ENCODE measurements at regions not wholly inside any gene's neighbourhood (a gene's known extent, or its start where the extent isn't known, plus 50 kb on each side); places are given as distances from the start of the nearest gene placed in this dataset.

DNA sequence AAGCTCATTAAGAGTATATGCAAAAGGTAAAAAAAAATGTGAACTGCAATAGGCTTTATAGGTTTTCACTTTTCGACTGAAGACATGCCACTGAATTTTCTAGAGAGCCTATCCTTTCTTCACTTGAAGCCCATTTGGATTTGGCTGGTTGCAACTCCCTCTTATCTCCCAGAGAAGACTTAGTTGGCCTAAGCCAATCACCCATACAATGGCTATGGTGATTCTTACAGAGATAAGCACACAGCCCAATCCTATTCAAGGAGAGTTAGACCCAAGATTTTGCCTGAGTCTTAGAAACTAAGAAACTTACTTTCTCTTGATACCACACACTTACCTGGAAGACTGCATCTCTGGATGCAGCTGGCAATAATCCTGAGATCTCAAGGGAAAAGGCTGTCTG lies 167.3 kb upstream of the PTCHD4 start:
- H3K36me3 ChIP-seq = no peaks in the 10 kb centered on the region
- no peak overlapping the region for H3K4me3 ChIP-seq
- TF ChIP-seq CTCF (IDR thresholded peaks at IDR 0.05) (no peak), POLR2A (IDR thresholded peaks at IDR 0.05) (no peak), POLR2AphosphoS5 (IDR thresholded peaks at IDR 0.05) (no peak)
- intact Hi-C loops (cut with DNase I; ENCODE audit: low total_unique reads) = no loop called here
- no peak overlapping the region for H3K27ac ChIP-seq
- H3K27me3 ChIP-seq = no peaks in the 10 kb centered on the region
- no peak for DNase-seq (ENCODE audit: low spot score in 2 of 2)
- H3K4me1 ChIP-seq = no peaks in the 10 kb centered on the region
- H3K9me3 ChIP-seq = no peaks in the 10 kb centered on the region

GRCh38 chr6:48272518-48272917 lies 161.5 kb upstream of the PTCHD4 start:
- peaks cover 1 to 8% of the 10 kb centered on the region in 2 donors for H3K9me3 ChIP-seq
- no peak overlapping the region for H3K27ac ChIP-seq
- intact Hi-C loops (cut with DNase I; ENCODE audit: low total_unique reads) = no loop called here
- H3K4me3 ChIP-seq = no peak overlapping the region
- DNase-seq (ENCODE audit: low spot score in 2 of 2) = no peak
- TF ChIP-seq POLR2AphosphoS5 (IDR thresholded peaks at IDR 0.05) = no peak
- TF ChIP-seq POLR2A (IDR thresholded peaks at IDR 0.05) = no peak
- TF ChIP-seq CTCF (IDR thresholded peaks at IDR 0.05) = no peak
- no peaks in the 10 kb centered on the region for H3K36me3 ChIP-seq
- H3K4me1 ChIP-seq = no peaks in the 10 kb centered on the region
- no peaks in the 10 kb centered on the region for H3K27me3 ChIP-seq

- no peak for DNase-seq (ENCODE audit: low spot score in 2 of 2)
- Histone ChIP-seq H3K4me1 (no peaks in the 10 kb centered on the region), H3K36me3 (no peaks in the 10 kb centered on the region), H3K27me3 (no peaks in the 10 kb centered on the region), H3K9me3 (no peaks in the 10 kb centered on the region), H3K4me3 (no peak overlapping the region), H3K27ac (no peak overlapping the region)
- intact Hi-C loops (cut with DNase I; ENCODE audit: low total_unique reads) = no loop called here
- TF ChIP-seq POLR2AphosphoS5 (IDR thresholded peaks at IDR 0.05) (no peak), POLR2A (IDR thresholded peaks at IDR 0.05) (no peak), CTCF (IDR thresholded peaks at IDR 0.05) (no peak)
Observed at GRCh38 chr6:48255094-48255493, 144.1 kb upstream of the PTCHD4 start.

- no peak overlapping the region for H3K4me3 ChIP-seq
- TF ChIP-seq POLR2AphosphoS5 (IDR thresholded peaks at IDR 0.05) = no peak
- TF ChIP-seq POLR2A (IDR thresholded peaks at IDR 0.05) = no peak
- TF ChIP-seq CTCF (IDR thresholded peaks at IDR 0.05) = no peak
- no peaks in the 10 kb centered on the region for H3K4me1 ChIP-seq
- no peaks in the 10 kb centered on the region for H3K9me3 ChIP-seq
- no peaks in the 10 kb centered on the region for H3K27me3 ChIP-seq
- H3K36me3 ChIP-seq = no peaks in the 10 kb centered on the region
- no peak overlapping the region for H3K27ac ChIP-seq
- DNase-seq (ENCODE audit: low spot score in 2 of 2) = no peak
- intact Hi-C loops (cut with DNase I; ENCODE audit: low total_unique reads) = no loop called here
Observed at GRCh38 chr6:48249071-48249470, 138.1 kb upstream of the PTCHD4 start.

- no peaks in the 10 kb centered on the region for H3K27me3 ChIP-seq
- no peaks in the 10 kb centered on the region for H3K4me1 ChIP-seq
- no peak for DNase-seq (ENCODE audit: low spot score in 2 of 2)
- no peaks in the 10 kb centered on the region for H3K9me3 ChIP-seq
- no peaks in the 10 kb centered on the region for H3K36me3 ChIP-seq
- TF ChIP-seq POLR2A (IDR thresholded peaks at IDR 0.05) (no peak), POLR2AphosphoS5 (IDR thresholded peaks at IDR 0.05) (no peak), CTCF (IDR thresholded peaks at IDR 0.05) (no peak)
- intact Hi-C loops (cut with DNase I; ENCODE audit: low total_unique reads) = no loop called here
- no peak overlapping the region for H3K4me3 ChIP-seq
- no peak overlapping the region for H3K27ac ChIP-seq
Observed at GRCh38 chr6:48243071-48243470, 132.1 kb upstream of the PTCHD4 start.
